ENCODE measurements at regions not wholly inside any gene's neighbourhood (a gene's known extent, or its start where the extent isn't known, plus 50 kb on each side); places are given as distances from the start of the nearest gene placed in this dataset.

DNA sequence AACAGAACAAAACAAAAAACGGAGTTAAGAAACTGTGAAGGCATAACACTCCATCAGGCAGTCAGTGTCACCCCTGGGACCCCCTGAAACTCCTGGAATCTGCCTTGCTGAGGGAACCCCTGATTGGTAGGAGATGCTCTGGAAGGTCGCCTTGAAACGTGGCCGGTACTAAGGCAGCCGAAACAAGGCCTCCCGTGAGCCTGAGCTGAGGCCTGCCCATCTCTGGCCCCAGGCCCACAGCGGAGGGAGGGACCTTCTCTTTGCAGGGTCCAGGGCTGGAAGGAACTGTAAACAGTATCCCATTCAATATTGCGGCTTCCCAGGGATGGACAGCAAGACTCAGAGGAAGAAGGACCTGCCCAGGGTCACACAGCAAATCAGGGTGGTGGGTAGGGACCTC, 155.7 kb downstream of the INHBB start:
- TF ChIP-seq POLR2A (IDR thresholded peaks at IDR 0.05; ENCODE audit: low read depth, low read length) (no peak), HDAC2 (IDR thresholded peaks at IDR 0.05) (no peak)

Data from GM12878 (cell line).